CD14-positive monocyte (primary cell): ENCODE measurements at regions not wholly inside any gene's neighbourhood (a gene's known extent, or its start where the extent isn't known, plus 50 kb on each side); places are given as distances from the start of the nearest gene placed in this dataset.

Experiments used
- DNase-seq, 3 donors: peaks; one replicate each; pipeline ENCODE4 v3.0.0-alpha.2; 2011 to 2022
- H2AFZ ChIP-seq: 2 replicates; pipeline ENCODE4 v1.6.0; 2012; ENCODE audit warnings: mild to moderate bottlenecking, low read depth, low read length, inconsistent platforms; ENCODE audit not compliant: insufficient read depth, poor library complexity, severe bottlenecking
- H3K27ac ChIP-seq, 2 donors: 1 replicate in 1 of 2; 2 replicates in 1 of 2; pipeline ENCODE4 v1.5.1; 2012 to 2013; ENCODE audit warnings: low read length in 2 of 2, control low read depth in 1 of 2, inconsistent platforms in 1 of 2, low read depth in 1 of 2, mild to moderate bottlenecking in 1 of 2
- H3K27me3 ChIP-seq, 2 donors: one replicate each; pipeline versions ENCODE4 v1.6.0 to v1.6.1; 2011 to 2013; ENCODE audit warnings: low read length in 2 of 2; ENCODE audit not compliant: control insufficient read depth in 2 of 2, insufficient read depth in 2 of 2
- H3K36me3 ChIP-seq, 2 donors: replicated peaks in 1 of 2; 1 replicate in 1 of 2; 2 replicates in 1 of 2; pipeline versions ENCODE4 v1.5.1 to v1.6.1; 2012 to 2013; ENCODE audit warnings: low read length in 2 of 2, control low read depth in 1 of 2, inconsistent platforms in 1 of 2, mild to moderate bottlenecking in 1 of 2; ENCODE audit not compliant: insufficient read depth in 2 of 2, control insufficient read depth in 1 of 2
- H3K4me1 ChIP-seq, 2 donors: 1 replicate in 1 of 2; 2 replicates in 1 of 2; pipeline versions ENCODE4 v1.5.1 to v1.6.1; 2012 to 2013; ENCODE audit warnings: low read length in 2 of 2, control low read depth in 1 of 2, inconsistent platforms in 1 of 2, mild to moderate bottlenecking in 1 of 2, moderate library complexity in 1 of 2; ENCODE audit not compliant: insufficient read depth in 2 of 2, control insufficient read depth in 1 of 2
- H3K4me2 ChIP-seq: replicated peaks from 2 replicates; pipeline ENCODE3; 2012; ENCODE audit warnings: low read length, moderate library complexity, mild to moderate bottlenecking; ENCODE audit not compliant: poor library complexity, severe bottlenecking; ENCODE audit errors: extremely low read depth
- H3K4me3 ChIP-seq, 3 experiments: fragments of 200-600 bp in 1 of 3; sonication (generic) in 1 of 3; replicated peaks in 1 of 3; 1 replicate in 2 of 3; 2 replicates in 1 of 3; pipeline ENCODE4 v1.5.1; 2011 to 2013; ENCODE audit warnings: low read length in 3 of 3, mild to moderate bottlenecking in 3 of 3, control low read depth in 2 of 3, low read depth in 2 of 3, inconsistent platforms in 1 of 3, moderate library complexity in 1 of 3
- H3K79me2 ChIP-seq: 2 replicates; pipeline ENCODE4 v1.6.0; 2012; ENCODE audit warnings: mild to moderate bottlenecking, control low read depth, inconsistent platforms, low read length, moderate library complexity; ENCODE audit not compliant: insufficient read depth
- H3K9ac ChIP-seq: 2 replicates; pipeline ENCODE4 v1.6.0; 2017; ENCODE audit warnings: low read length, mild to moderate bottlenecking; ENCODE audit not compliant: insufficient read depth, poor library complexity, severe bottlenecking
- H3K9me3 ChIP-seq, 2 donors: replicated peaks in 1 of 2; 1 replicate in 1 of 2; 2 replicates in 1 of 2; pipeline versions ENCODE4 v1.5.1 to v1.6.1; 2012 to 2013; ENCODE audit warnings: low read length in 2 of 2, control low read depth in 1 of 2; ENCODE audit not compliant: control insufficient read depth in 1 of 2, insufficient read depth in 1 of 2
- H4K20me1 ChIP-seq: 2 replicates; pipeline ENCODE4 v1.6.0; 2012; ENCODE audit warnings: mild to moderate bottlenecking, low read length, control low read depth, moderate library complexity; ENCODE audit not compliant: insufficient read depth
- H3K27ac Mint-ChIP-seq, 7 donors: one replicate each; pipeline ENCODE4 v1.8.0; 2020; ENCODE audit warnings: mild to moderate bottlenecking in 7 of 7, mixed read lengths in 7 of 7, moderate library complexity in 6 of 7, inconsistent platforms in 2 of 7
- H3K27me3 Mint-ChIP-seq, 3 donors: one replicate each; pipeline ENCODE4 v1.8.0; 2021 to 2022; ENCODE audit warnings: low read depth in 3 of 3, mild to moderate bottlenecking in 3 of 3, mixed read lengths in 3 of 3, moderate library complexity in 3 of 3, inconsistent platforms in 1 of 3
- H3K36me3 Mint-ChIP-seq, 2 donors: one replicate each; pipeline ENCODE4 v1.8.0; 2020; ENCODE audit warnings: mixed read lengths in 2 of 2, inconsistent platforms in 1 of 2, mild to moderate bottlenecking in 1 of 2
- H3K4me1 Mint-ChIP-seq: one replicate; pipeline ENCODE4 v1.8.0; 2020; ENCODE audit warnings: mild to moderate bottlenecking, mixed read lengths
- H3K4me3 Mint-ChIP-seq, 2 donors: one replicate each; pipeline ENCODE4 v1.8.0; 2020; ENCODE audit warnings: mild to moderate bottlenecking in 2 of 2, mixed read lengths in 2 of 2, moderate library complexity in 1 of 2
- H3K9me3 Mint-ChIP-seq, 7 donors: one replicate each; pipeline ENCODE4 v1.8.0; 2020 to 2022; ENCODE audit warnings: mixed read lengths in 7 of 7, mild to moderate bottlenecking in 6 of 7, moderate library complexity in 6 of 7, inconsistent platforms in 2 of 7
- CTCF ChIP-seq: fragments of 200-600 bp; IDR thresholded peaks from one replicate; pipeline ENCODE4 v1.8.0; 2022; ENCODE audit warnings: antibody characterized with exemption, mild to moderate bottlenecking
- WGBS: methylation state at CpG from one replicate; pipeline ENCODE4 v1.1.5; 2013; ENCODE audit warnings: missing lambda C conversion rate; ENCODE audit not compliant: insufficient coverage; 5-methylcytosine and 5-hydroxymethylcytosine counted together
- intact Hi-C, 2 donors: fragments of 100-400 bp; cut with micrococcal nuclease; formaldehyde crosslinking; loops; one replicate each; pipeline versions ENCODE4 v1.15.0 to v1.15.1; 2023

GRCh38 chr13:68923995-68924394 is 1183.6 kb upstream of the ATXN8OS start:
- H2AFZ ChIP-seq, result no peak overlapping the region
- H3K4me3 Mint-ChIP-seq, result no peak overlapping the region
- no peaks in the 10 kb centered on the region for H4K20me1 ChIP-seq
- TF ChIP-seq CTCF, result no peak
- no peak overlapping the region for H3K4me2 ChIP-seq
- no peak overlapping the region for H3K4me3 ChIP-seq
- no peaks in the 10 kb centered on the region for H3K4me1 Mint-ChIP-seq
- H3K4me1 ChIP-seq, result no peaks in the 10 kb centered on the region
- no peak for DNase-seq
- intact Hi-C loops, result no loop called here
- H3K27ac ChIP-seq, result no peak overlapping the region
- H3K9me3 Mint-ChIP-seq, result peaks cover 0 to 3% (median 2%) of the 10 kb centered on the region in 7 donors
- H3K27me3 Mint-ChIP-seq, result no peaks in the 10 kb centered on the region
- H3K36me3 Mint-ChIP-seq, result no peaks in the 10 kb centered on the region
- no peak overlapping the region for H3K27ac Mint-ChIP-seq
- no peaks in the 10 kb centered on the region for H3K79me2 ChIP-seq
- no peaks in the 10 kb centered on the region for H3K36me3 ChIP-seq
- no peaks in the 10 kb centered on the region for H3K9me3 ChIP-seq
- no peaks in the 10 kb centered on the region for H3K27me3 ChIP-seq
- H3K9ac ChIP-seq, result no peak overlapping the region

GRCh38 chr13:68908879-68909278 is 1198.7 kb upstream of the ATXN8OS start:
- no peak overlapping the region for H3K27ac Mint-ChIP-seq
- Histone ChIP-seq H3K27me3 (no peaks in the 10 kb centered on the region), H3K36me3 (no peaks in the 10 kb centered on the region), H3K9ac (no peak overlapping the region), H3K4me2 (no peak overlapping the region), H4K20me1 (no peaks in the 10 kb centered on the region), H2AFZ (no peak overlapping the region), H3K27ac (no peak overlapping the region), H3K4me3 (no peak overlapping the region), H3K4me1 (no peaks in the 10 kb centered on the region), H3K79me2 (no peaks in the 10 kb centered on the region), H3K9me3 (peaks cover 19 to 26% of the 10 kb centered on the region in 2 donors)
- no peaks in the 10 kb centered on the region for H3K27me3 Mint-ChIP-seq
- no peaks in the 10 kb centered on the region for H3K4me1 Mint-ChIP-seq
- intact Hi-C loops, result no loop called here
- no peaks in the 10 kb centered on the region for H3K36me3 Mint-ChIP-seq
- H3K9me3 Mint-ChIP-seq, result peaks cover 8 to 27% (median 13%) of the 10 kb centered on the region in 7 donors
- TF ChIP-seq CTCF, result no peak
- H3K4me3 Mint-ChIP-seq, result no peak overlapping the region
- WGBS, result no CpG with 5 or more reads among the region's 2 CpGs
- no peak for DNase-seq
